ENCODE measurements at regions not wholly inside any gene's neighbourhood (a gene's known extent, or its start where the extent isn't known, plus 50 kb on each side); places are given as distances from the start of the nearest gene placed in this dataset.

DNA sequence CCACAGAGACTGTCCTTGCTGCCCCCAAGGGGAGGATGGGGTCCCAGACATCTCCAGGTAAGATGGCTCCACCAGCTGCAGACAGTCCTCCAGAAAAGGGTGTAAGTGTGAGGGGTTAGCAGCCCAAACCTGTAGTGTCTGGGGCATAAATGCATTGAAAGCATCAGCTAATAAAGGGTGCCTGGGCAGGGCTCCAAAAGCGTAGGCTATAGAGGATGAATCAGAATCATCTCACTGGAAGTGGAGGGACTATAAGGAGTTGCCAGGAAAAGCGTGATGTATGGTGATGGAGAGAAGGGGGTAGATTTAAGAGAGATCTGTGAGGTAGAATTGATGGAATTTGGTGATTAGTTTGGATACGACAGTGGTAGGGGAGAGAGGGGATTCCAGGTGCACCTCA, 79.9 kb upstream of the ONECUT1 start:
- DNase-seq, result no peak

DNA sequence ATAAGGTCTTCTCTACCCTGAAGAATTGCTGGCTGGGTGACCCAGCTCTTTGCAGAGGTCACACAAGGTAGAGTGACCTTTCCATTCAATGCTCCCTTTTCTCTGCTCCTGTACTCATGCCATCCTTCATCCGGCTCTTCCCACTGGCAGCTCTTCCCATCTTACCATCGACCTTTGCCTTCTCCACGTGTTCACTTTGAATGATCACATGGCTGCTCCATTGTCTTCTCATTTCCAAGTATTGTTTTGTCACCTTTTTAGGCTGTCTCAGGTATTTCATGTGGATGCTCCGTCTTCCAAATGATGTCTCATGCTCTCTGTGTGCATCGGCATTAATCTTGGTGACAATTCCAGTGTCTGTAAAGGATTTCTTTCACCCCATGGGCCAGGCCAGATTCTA, 76.6 kb upstream of the ONECUT1 start:
- DNase-seq, result no peak

DNA sequence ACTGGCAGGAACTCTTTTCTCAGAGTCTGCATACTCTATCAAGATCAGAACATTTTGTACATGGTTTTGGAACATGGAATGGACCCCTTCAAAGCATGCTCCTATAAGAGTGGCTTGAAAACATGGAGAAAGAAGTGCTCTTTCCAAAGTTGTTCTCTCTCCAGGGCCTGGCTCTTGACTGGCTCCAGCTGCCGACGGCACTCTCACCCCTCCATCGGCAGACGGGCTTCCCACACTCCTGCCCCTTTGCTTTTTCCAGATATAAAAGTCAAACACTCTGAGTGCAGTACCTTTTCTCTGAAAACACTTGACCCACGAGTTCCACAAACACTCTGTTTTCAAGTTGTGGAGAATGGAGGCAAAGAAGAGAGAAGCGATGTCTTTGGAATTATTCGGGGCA, 72.5 kb upstream of the ONECUT1 start:
- no peak for DNase-seq

DNA sequence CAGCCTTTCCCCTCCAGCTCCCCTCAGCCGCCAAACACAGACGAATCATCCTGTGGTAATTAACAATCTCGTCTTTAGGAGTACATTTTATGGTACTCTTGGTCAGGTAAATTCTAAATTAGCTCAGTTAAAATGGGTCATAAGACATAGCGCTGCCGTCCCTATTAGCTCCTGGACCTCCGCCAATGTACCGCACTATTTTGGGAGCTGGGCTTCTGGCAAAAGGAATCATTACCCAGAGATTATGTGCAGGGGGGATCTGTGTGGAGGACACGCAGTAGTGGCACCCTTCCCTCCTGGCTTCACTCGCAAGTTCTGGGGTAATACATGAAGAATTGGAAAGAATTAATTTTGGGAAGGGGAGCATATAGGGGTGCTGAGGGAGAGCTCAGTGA, 68.6 kb upstream of the ONECUT1 start:
- DNase-seq, result no peak

DNA sequence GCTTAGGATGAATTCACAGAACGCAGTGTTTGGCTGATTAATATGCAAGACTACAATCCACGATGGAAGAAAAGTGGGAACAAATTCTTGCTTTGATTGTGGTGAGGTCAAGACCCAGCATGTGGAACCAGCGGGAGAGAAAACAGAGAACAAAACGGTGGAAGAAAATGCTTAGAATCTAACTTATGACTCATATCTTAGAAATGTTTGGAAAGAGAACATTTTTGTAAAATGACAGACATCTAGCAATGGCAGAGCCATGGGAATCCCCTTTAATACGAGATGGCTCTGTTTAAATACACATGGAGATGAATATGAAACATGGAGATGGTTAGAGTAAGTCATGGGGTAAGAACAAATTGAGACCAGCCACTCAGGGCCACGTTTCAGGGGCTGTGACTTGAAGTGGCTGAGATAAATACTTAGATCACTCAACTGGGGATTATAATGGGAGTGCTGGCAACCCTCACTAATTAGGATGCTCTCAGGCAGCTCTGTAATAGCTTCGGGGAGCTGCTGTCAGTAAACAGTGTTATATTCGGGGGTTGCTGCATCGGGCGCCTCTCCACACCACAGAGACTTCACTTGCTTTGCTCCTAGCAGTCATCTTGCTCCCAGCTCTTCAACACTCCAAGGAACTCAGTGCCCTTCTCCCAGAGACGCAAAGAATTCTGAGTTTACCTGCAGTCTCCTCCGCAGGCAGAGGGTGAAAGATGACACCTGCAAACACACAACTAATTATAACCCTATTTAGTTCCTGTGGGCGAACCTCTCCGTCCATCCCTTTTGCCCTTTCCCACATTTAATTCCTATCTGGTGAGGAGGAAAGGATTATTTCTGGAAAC, 68.0 kb upstream of the ONECUT1 start:
- DNase-seq, result no peak

DNA sequence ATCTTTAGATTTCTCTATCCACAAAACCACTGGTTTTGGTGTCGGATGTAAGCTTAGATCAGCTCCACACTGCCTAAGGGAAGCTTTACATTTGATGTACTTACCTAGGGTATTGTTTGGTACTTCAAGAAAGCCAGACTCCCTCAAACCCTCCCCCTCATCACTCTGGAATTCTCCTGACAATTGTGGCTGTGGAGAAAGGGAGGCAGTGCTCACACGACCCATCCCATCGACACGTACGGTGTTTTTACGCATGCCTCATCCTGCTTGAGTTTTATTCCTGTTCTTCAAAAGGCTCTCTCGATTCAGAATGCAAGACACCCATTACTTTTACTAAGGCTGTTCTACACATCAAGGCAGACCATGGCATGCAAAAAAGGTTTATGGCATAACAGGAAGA, 67.3 kb upstream of the ONECUT1 start:
- no peak for DNase-seq

DNA sequence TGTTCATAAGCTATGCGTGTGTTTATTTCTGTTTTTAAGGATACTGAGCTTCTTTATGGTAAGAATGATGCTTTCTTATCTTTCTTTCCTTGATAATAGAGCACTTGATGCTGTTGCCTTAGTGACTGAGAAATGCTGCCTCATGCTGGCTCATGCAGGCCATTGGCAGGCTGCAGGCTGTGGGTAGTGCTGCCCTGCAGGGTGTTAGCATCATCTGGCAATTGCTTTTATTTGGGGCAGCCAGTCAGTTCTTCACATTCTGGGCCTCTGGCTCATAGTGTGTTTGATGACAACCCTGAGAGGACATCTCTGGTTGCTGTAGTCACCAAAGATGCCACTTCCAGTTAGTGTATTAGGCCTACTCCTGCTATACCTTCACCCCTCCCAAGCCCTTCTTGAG, 66.2 kb upstream of the ONECUT1 start:
- DNase-seq, result no peak

DNA sequence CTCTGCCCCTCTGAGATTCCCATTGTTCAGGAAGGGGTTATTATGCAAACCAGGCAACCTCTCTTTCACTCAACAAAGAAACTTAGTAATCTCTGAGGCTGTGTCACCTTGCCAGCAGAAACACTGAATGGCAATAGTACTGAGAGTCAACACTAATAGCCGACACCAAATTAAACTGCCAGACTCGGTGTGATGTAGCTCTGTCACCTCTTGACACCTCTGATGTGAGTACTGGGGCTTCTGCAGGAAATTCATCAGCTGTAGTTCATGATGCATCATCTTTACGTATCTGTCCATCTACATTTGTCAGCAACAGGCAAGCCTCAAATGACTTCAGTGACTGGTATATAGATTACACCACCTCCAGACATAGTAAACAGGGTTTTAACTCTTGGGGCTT, 65.0 kb upstream of the ONECUT1 start:
- DNase-seq, result no peak

DNA sequence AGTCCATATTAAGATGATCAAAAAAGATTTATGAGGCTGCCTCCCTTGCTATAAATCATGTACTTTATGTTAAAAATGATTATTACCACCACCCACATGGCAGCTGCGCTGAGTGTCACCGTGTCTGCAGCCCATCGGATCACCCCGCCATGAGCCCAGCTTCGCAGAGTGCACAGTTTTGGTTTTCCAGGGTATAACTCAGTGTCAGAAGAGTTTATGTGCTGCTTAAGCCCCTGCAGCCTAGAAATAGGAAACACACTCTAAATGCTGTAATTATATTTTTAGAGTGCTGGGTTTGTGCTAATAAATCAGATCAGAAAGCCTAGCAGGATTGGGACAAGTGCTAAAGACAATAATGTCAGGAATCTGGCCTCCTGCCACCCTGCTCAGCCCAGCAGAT, 54.7 kb upstream of the ONECUT1 start:
- no peak for DNase-seq
